ENCODE measurements at regions not wholly inside any gene's neighbourhood (a gene's known extent, or its start where the extent isn't known, plus 50 kb on each side); places are given as distances from the start of the nearest gene placed in this dataset.
A peak's percentile ranks its signal among the peaks of the same experiment; 100 is the strongest.

DNA sequence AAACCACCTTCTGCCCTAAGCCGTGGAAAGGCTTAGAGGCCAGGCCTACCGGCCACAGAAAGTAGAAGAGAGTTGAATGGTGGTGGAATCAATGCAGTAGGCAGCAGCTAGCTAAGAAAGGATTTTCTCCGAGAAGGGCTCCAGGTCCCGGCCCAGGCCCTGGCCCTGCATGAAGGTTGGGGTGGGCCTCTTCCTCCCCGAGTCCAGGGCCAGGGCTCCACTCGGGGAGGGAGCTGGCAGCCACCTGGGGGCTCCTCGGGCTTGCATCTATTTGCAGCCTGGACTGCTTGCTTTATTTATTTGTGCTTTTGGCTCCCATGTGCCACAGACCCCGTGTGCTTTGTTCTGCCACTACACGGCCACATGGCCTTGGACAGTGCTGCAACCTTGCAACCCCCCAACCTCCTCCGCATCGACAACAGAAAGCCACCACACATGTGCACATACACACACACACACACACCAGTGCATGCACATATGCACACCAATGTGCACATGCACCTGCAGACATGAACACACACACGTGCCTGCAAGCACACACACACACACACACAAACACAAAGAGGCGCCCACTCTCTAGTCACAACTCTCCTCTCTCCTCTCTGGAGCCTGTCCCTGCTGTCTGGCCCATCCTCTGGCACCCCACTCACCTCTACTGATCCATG, 96.4 kb upstream of the TNRC6C start:
- Histone ChIP-seq H3K4me2 (ENCODE audit: insufficient read depth in 1 of 2, low read depth in 2 of 2, low read length in 2 of 2) (no peak overlapping the region), H3K36me3 (ENCODE audit: control insufficient read depth in 2 of 4, insufficient read depth in 4 of 4, low read length in 3 of 4) (no peaks in the 10 kb centered on the region), H2BK5ac (ENCODE audit: low read depth, low read length) (no peak overlapping the region), H2BK15ac (ENCODE audit: low read length) (no peak overlapping the region; the same call in 1 of the 2 replicates), H4K20me1 (replicated peaks in 1 of 2; ENCODE audit: control insufficient read depth in 1 of 2, insufficient read depth in 2 of 2, low read length in 2 of 2) (no peaks in the 10 kb centered on the region), H3K79me2 (ENCODE audit: control insufficient read depth in 1 of 2, insufficient read depth in 2 of 2, low read length in 2 of 2) (no peaks in the 10 kb centered on the region), H3K4me1 (replicated peaks in 1 of 4; ENCODE audit: control insufficient read depth in 3 of 4, insufficient read depth in 4 of 4, low read length in 3 of 4) (peaks cover 0 to 5% (median 0%) of the 10 kb centered on the region in 4 experiments; a peak in 3 of 7 replicates), H2BK120ac (replicated peaks; ENCODE audit: low read depth, low read length) (no peak overlapping the region), H3K4me3 (ENCODE audit: extremely low read depth in 1 of 4, insufficient read depth in 2 of 4, low read depth in 3 of 4, low read length in 4 of 4) (no peak overlapping the region), H3K27ac (ENCODE audit: low read depth, low read length) (no peak overlapping the region), H3K79me1 (ENCODE audit: low read depth, low read length) (no peaks in the 10 kb centered on the region), H3K9ac (replicated peaks in 1 of 4; ENCODE audit: extremely low read depth in 1 of 4, low read depth in 3 of 4, low read length in 3 of 4) (no peak overlapping the region), H3K27me3 (replicated peaks in 1 of 4; ENCODE audit: control insufficient read depth in 3 of 4, extremely low read depth in 1 of 4, insufficient read depth in 3 of 4, low read length in 3 of 4) (no peaks in the 10 kb centered on the region), H3K14ac (ENCODE audit: insufficient read length) (peak overlapping the region; percentile 69), H3K18ac (ENCODE audit: extremely low read depth, low read length) (no peak overlapping the region), H3K56ac (replicated peaks; ENCODE audit: insufficient read length, low read depth, low read length) (no peak overlapping the region), H3K23me2 (ENCODE audit: low read depth, low read length) (peaks cover 13% of the 10 kb centered on the region; the same call in 1 of the 2 replicates), H2BK20ac (ENCODE audit: low read length) (no peak overlapping the region), H2AFZ (ENCODE audit: low read length) (no peak overlapping the region), H2BK12ac (ENCODE audit: low read depth, low read length) (no peak overlapping the region), H2AK5ac (ENCODE audit: low read depth, low read length) (0 out of 2 replicates have a peak overlapping the region, but pooled peaks have one; percentile 83), H4K8ac (ENCODE audit: extremely low read depth, insufficient read depth, low read length) (peak overlapping the region; percentile 35; the same call in 1 of the 2 replicates), H4K5ac (ENCODE audit: insufficient read length, low read depth, low read length) (no peak overlapping the region), H4K91ac (replicated peaks; ENCODE audit: insufficient read length, low read length) (peak overlapping the region; percentile 71), H3K9me3 (ENCODE audit: insufficient read depth in 2 of 2, low read depth in 1 of 2, low read length in 1 of 2) (no peaks in the 10 kb centered on the region), H3K23ac (ENCODE audit: insufficient read length) (no peak overlapping the region), H3K4ac (replicated peaks; ENCODE audit: insufficient read length, low read depth, low read length) (no peak overlapping the region)
- DNase-seq (ENCODE audit: low read depth in 1 of 2, low spot score in 2 of 2) (no peak), FAIRE-seq (no peak)
- whole genome bisulfite sequencing, 2 experiments (ENCODE audit: extremely low coverage in 1 of 2, insufficient coverage in 1 of 2, insufficient read length in 1 of 2, insufficient replicate concordance in 2 of 2, low coverage in 1 of 2, low lambda C conversion rate in 2 of 2, missing lambda C conversion rate in 1 of 2): 85% methylated on average over 13 of the region's 13 CpGs; no CpG with 5 or more reads in 1 of the 2 experiments
- ChIA-PET CTCF (ENCODE audit: partially characterized antibody) (interaction anchor here (0.7 kb wide), 3 partner anchors 27 to 152 kb away, joined by 3 read pairs; no protein-coding TSS in a partner anchor), POLR2A (ENCODE audit: partially characterized antibody) (interaction anchor here (0.8 kb wide), 1 partner anchor 23 kb away, joined by 3 read pairs; no protein-coding TSS in a partner anchor)
- TF ChIP-seq GABPA (IDR thresholded peaks at IDR 0.05; ENCODE audit: borderline replicate concordance, insufficient read depth, low read length) (no peak), EGR1 (IDR thresholded peaks at IDR 0.05; ENCODE audit: borderline replicate concordance, low read depth, low read length) (no peak), RFX5 (IDR thresholded peaks at IDR 0.05; ENCODE audit: borderline replicate concordance, low read depth, low read length) (no peak), KDM4A (IDR thresholded peaks at IDR 0.05; ENCODE audit: low read depth, low read length, severe bottlenecking) (no peak), SIN3A (conservative IDR thresholded peaks at IDR 0.05 in 1 of 2, IDR thresholded peaks at IDR 0.05 in 1 of 2; ENCODE audit: low read depth in 1 of 2, low read length in 2 of 2) (no peak), RBBP5 (IDR thresholded peaks at IDR 0.05; ENCODE audit: borderline replicate concordance, low read depth, low read length) (no peak), TCF12 (IDR thresholded peaks at IDR 0.05; ENCODE audit: low read depth, low read length) (no peak), PHF8 (conservative IDR thresholded peaks at IDR 0.05; ENCODE audit: low read depth, low read length) (no peak), TAF1 (IDR thresholded peaks at IDR 0.05; ENCODE audit: low read depth, low read length) (no peak), HDAC6 (IDR thresholded peaks at IDR 0.05; ENCODE audit: low read depth, low read length) (no peak), CREB1 (IDR thresholded peaks at IDR 0.05) (no peak), ZNF274 (IDR thresholded peaks at IDR 0.05; ENCODE audit: borderline replicate concordance, extremely low read depth, low read length) (no peak), EZH2 (IDR thresholded peaks at IDR 0.05; ENCODE audit: low read depth, low read length, severe bottlenecking) (no peak)
